ENCODE measurements at regions not wholly inside any gene's neighbourhood (a gene's known extent, or its start where the extent isn't known, plus 50 kb on each side); places are given as distances from the start of the nearest gene placed in this dataset.

GRCh38 chr22:49601614-49602321 is 225.9 kb downstream of the BRD1 start:
- TF ChIP-seq EZH2phosphoT487 (IDR thresholded peaks at IDR 0.05; ENCODE audit: insufficient read depth, low read depth) = no peak
- no peak for TF ChIP-seq EZH2 (IDR thresholded peaks at IDR 0.05; ENCODE audit: insufficient read depth, poor library complexity, severe bottlenecking)
- H3K79me2 ChIP-seq (ENCODE audit: insufficient read depth) = no peaks in the 10 kb centered on the region
- no peaks in the 10 kb centered on the region for H3K9me2 ChIP-seq (ENCODE audit: insufficient read depth)
- no peak overlapping the region for H2AFZ ChIP-seq
- no peak for DNase-seq
- no peak overlapping the region for H3K9ac ChIP-seq
- in situ Hi-C loops (cut with MboI) = no loop called here
- no peaks in the 10 kb centered on the region for H3K36me3 ChIP-seq (ENCODE audit: low read depth)
- H3F3A ChIP-seq (ENCODE audit: insufficient read depth) = no peaks in the 10 kb centered on the region
- no peaks in the 10 kb centered on the region for H3K9me3 ChIP-seq (ENCODE audit: low read depth)
- no peaks in the 10 kb centered on the region for H4K20me1 ChIP-seq (ENCODE audit: insufficient read depth)
- no peaks in the 10 kb centered on the region for H3K27me3 ChIP-seq (replicated peaks; ENCODE audit: insufficient read depth)
- H3K4me1 ChIP-seq (ENCODE audit: insufficient read depth) = no peaks in the 10 kb centered on the region
- 42 to 44% methylated on average over 22 to 24 of the region's 24 CpGs for WGBS, 2 experiments (ENCODE audit: low coverage in 1 of 2, low lambda C conversion rate in 2 of 2, missing lambda C conversion rate in 2 of 2)
- H3K4me2 ChIP-seq (ENCODE audit: unreplicated experiment) = no peak overlapping the region
- no peak overlapping the region for H3K27ac ChIP-seq
- H3K4me3 ChIP-seq = no peak overlapping the region

DNA sequence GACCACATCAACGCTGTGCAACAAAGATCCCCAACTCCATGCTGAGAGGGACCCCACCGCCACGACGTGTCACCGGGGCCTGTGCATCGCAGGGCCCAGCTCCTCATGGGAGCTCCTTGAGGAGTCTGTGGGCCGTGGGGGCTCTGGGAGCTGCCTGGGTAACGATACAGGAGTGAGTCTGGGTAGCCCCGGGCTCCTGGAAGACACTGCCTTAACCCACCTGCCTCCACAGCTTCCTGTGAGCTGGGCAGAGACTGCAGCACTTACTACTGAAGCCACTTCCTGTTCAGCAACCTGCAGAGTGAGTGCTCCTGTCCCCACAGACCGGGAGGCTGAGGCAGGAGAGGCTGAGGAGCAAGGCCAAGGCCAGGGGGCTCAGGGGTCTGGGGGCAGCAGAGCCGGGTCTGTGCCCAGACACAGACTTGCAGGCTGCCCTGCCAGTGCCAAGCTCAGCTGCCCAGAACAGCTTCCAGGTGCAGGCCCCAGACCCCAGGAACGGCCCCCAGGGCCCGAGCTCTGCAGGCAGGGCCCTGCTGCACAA is 226.7 kb downstream of the BRD1 start:
- H3K36me3 ChIP-seq (ENCODE audit: low read depth) = no peaks in the 10 kb centered on the region
- H3K79me2 ChIP-seq (ENCODE audit: insufficient read depth) = no peaks in the 10 kb centered on the region
- H3K4me3 ChIP-seq = no peak overlapping the region
- TF ChIP-seq EZH2phosphoT487 (IDR thresholded peaks at IDR 0.05; ENCODE audit: insufficient read depth, low read depth) = no peak
- no peaks in the 10 kb centered on the region for H4K20me1 ChIP-seq (ENCODE audit: insufficient read depth)
- H3K4me2 ChIP-seq (ENCODE audit: unreplicated experiment) = no peak overlapping the region
- no peaks in the 10 kb centered on the region for H3F3A ChIP-seq (ENCODE audit: insufficient read depth)
- no peaks in the 10 kb centered on the region for H3K9me3 ChIP-seq (ENCODE audit: low read depth)
- H3K9ac ChIP-seq = no peak overlapping the region
- WGBS, 2 experiments (ENCODE audit: low coverage in 1 of 2, low lambda C conversion rate in 2 of 2, missing lambda C conversion rate in 2 of 2) = 41 to 53% methylated on average over 13 of the region's 13 CpGs
- no peak for DNase-seq
- H2AFZ ChIP-seq = no peak overlapping the region
- H3K27me3 ChIP-seq (replicated peaks; ENCODE audit: insufficient read depth) = no peaks in the 10 kb centered on the region
- H3K4me1 ChIP-seq (ENCODE audit: insufficient read depth) = no peaks in the 10 kb centered on the region
- no peaks in the 10 kb centered on the region for H3K9me2 ChIP-seq (ENCODE audit: insufficient read depth)
- no peak overlapping the region for H3K27ac ChIP-seq
- in situ Hi-C loops (cut with MboI) = no loop called here

DNA sequence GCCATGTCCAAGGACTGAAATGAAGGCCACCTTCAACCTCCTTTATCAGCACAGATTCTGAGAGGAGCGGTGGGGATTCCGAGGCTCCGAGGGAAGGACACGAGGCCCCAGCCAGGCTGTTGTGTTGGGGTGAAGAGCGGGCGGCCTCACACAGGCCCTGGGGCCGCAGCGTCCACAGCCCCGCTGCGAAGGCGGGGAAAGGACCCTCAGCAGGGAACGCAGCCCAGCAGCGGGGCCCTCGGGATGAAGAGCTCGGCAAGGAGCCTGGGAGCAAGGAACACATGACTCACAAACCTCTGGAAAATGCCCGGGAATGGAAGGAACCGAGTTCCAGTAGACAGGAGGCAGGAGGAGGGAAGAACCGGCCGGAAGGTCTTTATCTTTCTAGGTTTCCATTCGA is 227.2 kb downstream of the BRD1 start:
- DNase-seq = no peak
- no peak for TF ChIP-seq EZH2phosphoT487 (IDR thresholded peaks at IDR 0.05; ENCODE audit: insufficient read depth, low read depth)
- TF ChIP-seq EZH2 (IDR thresholded peaks at IDR 0.05; ENCODE audit: insufficient read depth, poor library complexity, severe bottlenecking) = no peak
- 42 to 55% methylated on average over 20 of the region's 20 CpGs for WGBS, 2 experiments (ENCODE audit: low coverage in 1 of 2, low lambda C conversion rate in 2 of 2, missing lambda C conversion rate in 2 of 2)

DNA sequence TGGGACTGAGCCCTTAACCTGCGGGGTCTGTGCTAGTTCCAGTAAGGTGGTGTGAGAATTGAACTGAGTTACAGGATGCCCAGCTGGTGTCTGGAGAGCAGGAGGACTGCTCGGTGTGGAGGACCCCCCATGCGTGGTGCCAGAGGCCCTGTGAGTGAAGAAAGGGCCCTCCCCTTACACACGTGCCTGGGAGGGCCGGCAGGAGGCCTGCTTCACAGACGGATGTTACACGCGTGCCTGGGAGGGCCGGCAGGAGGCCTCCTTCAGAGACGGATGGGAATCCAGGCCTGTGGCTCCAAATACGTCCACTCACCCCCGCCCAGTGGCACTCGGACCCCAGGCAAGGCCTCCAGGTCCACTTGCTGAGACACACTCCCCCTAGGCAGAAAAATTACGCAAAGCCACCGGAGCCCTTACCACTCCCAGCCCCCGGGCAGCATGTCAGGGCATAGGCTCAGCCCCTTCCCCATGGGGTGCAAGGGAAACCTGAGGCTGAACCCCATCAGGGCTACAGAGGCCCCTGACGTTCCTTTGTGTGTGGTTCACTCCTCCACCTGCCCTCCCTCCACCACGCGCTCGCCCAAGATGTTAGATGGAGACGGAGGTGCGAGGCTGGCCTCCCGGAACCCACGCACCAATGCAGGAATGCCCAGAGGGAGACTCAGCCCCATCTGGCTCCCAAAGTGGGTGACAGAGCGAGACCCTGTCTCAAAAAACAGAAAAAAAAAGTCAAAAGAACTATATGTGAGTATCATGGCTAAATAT is 227.8 kb downstream of the BRD1 start:
- no peak overlapping the region for H3K27ac ChIP-seq

More for the DNA sequence above, 227.2 kb downstream of the BRD1 start:
- Histone ChIP-seq H3K4me1 (ENCODE audit: insufficient read depth) (no peaks in the 10 kb centered on the region), H3K27me3 (replicated peaks; ENCODE audit: insufficient read depth) (no peaks in the 10 kb centered on the region), H3K4me2 (ENCODE audit: unreplicated experiment) (no peak overlapping the region), H3K4me3 (no peak overlapping the region), H2AFZ (no peak overlapping the region), H3K36me3 (ENCODE audit: low read depth) (no peaks in the 10 kb centered on the region), H3K27ac (no peak overlapping the region), H4K20me1 (ENCODE audit: insufficient read depth) (no peaks in the 10 kb centered on the region), H3K9ac (no peak overlapping the region), H3K79me2 (ENCODE audit: insufficient read depth) (no peaks in the 10 kb centered on the region), H3F3A (ENCODE audit: insufficient read depth) (no peaks in the 10 kb centered on the region), H3K9me3 (ENCODE audit: low read depth) (no peaks in the 10 kb centered on the region), H3K9me2 (ENCODE audit: insufficient read depth) (no peaks in the 10 kb centered on the region)
- in situ Hi-C loops (cut with MboI) = no loop called here

More for the DNA sequence above, 227.8 kb downstream of the BRD1 start:
- in situ Hi-C loops (cut with MboI) = no loop called here
- 43% methylated on average over 25 of the region's 25 CpGs for WGBS, 2 experiments (ENCODE audit: low coverage in 1 of 2, low lambda C conversion rate in 2 of 2, missing lambda C conversion rate in 2 of 2)
- H2AFZ ChIP-seq = no peak overlapping the region
- H3F3A ChIP-seq (ENCODE audit: insufficient read depth) = no peaks in the 10 kb centered on the region
- no peak overlapping the region for H3K9ac ChIP-seq
- no peak overlapping the region for H3K4me3 ChIP-seq
- no peak for DNase-seq
- no peaks in the 10 kb centered on the region for H3K36me3 ChIP-seq (ENCODE audit: low read depth)
- H3K4me1 ChIP-seq (ENCODE audit: insufficient read depth) = no peaks in the 10 kb centered on the region
- no peaks in the 10 kb centered on the region for H4K20me1 ChIP-seq (ENCODE audit: insufficient read depth)
- no peak overlapping the region for H3K4me2 ChIP-seq (ENCODE audit: unreplicated experiment)
- no peaks in the 10 kb centered on the region for H3K9me2 ChIP-seq (ENCODE audit: insufficient read depth)
- no peak for TF ChIP-seq EZH2 (IDR thresholded peaks at IDR 0.05; ENCODE audit: insufficient read depth, poor library complexity, severe bottlenecking)
- no peak for TF ChIP-seq EZH2phosphoT487 (IDR thresholded peaks at IDR 0.05; ENCODE audit: insufficient read depth, low read depth)
- H3K27me3 ChIP-seq (replicated peaks; ENCODE audit: insufficient read depth) = no peaks in the 10 kb centered on the region
- no peaks in the 10 kb centered on the region for H3K9me3 ChIP-seq (ENCODE audit: low read depth)
- no peaks in the 10 kb centered on the region for H3K79me2 ChIP-seq (ENCODE audit: insufficient read depth)
